PFSK-1 (cell line): ENCODE measurements at regions not wholly inside any gene's neighbourhood (a gene's known extent, or its start where the extent isn't known, plus 50 kb on each side); places are given as distances from the start of the nearest gene placed in this dataset.

Experiments
- FOXP2 ChIP-seq: optimal IDR thresholded peaks from 2 replicates; pipeline ENCODE3; 2011; ENCODE audit warnings: borderline replicate concordance, control low read depth, inconsistent platforms; ENCODE audit not compliant: insufficient read depth; ENCODE audit errors: extremely low read length, extremely low read depth
- POLR2AphosphoS5 ChIP-seq: IDR thresholded peaks from 2 replicates; pipeline ENCODE4 v1.6.1; 2012; ENCODE audit warnings: low read depth, mild to moderate bottlenecking, control low read depth, low read length, moderate library complexity
- REST ChIP-seq, 2 experiments: IDR thresholded peaks; 2 replicates each; pipeline versions ENCODE4 v1.6.1 to v1.8.0; 2011 to 2012; ENCODE audit warnings: low read depth in 2 of 2, low read length in 2 of 2, control low read depth in 1 of 2, inconsistent platforms in 1 of 2, mild to moderate bottlenecking in 1 of 2, moderate library complexity in 1 of 2; ENCODE audit not compliant: insufficient read depth in 1 of 2
- SIN3A ChIP-seq: IDR thresholded peaks from 2 replicates; pipeline ENCODE4 v1.6.1; 2012; ENCODE audit warnings: mild to moderate bottlenecking, low read length, moderate library complexity, borderline replicate concordance; ENCODE audit not compliant: insufficient read depth
- TAF1 ChIP-seq: IDR thresholded peaks from 2 replicates; pipeline ENCODE4 v1.6.1; 2012; ENCODE audit warnings: low read length, control low read depth, borderline replicate concordance; ENCODE audit not compliant: insufficient read depth

- no peak for TF ChIP-seq POLR2AphosphoS5
Measured at GRCh38 chr21:27315373-27315772, 348.5 kb upstream of the ADAMTS5 start.

- TF ChIP-seq REST (IDR thresholded peaks at IDR 0.05; ENCODE audit: insufficient read depth in 1 of 2, low read depth in 2 of 2, low read length in 2 of 2): no peak
- no peak for TF ChIP-seq POLR2AphosphoS5
- TF ChIP-seq SIN3A: no peak
- no peak for TF ChIP-seq TAF1
- no peak for TF ChIP-seq FOXP2
Measured at GRCh38 chr21:27314131-27314530, 347.2 kb upstream of the ADAMTS5 start.

DNA sequence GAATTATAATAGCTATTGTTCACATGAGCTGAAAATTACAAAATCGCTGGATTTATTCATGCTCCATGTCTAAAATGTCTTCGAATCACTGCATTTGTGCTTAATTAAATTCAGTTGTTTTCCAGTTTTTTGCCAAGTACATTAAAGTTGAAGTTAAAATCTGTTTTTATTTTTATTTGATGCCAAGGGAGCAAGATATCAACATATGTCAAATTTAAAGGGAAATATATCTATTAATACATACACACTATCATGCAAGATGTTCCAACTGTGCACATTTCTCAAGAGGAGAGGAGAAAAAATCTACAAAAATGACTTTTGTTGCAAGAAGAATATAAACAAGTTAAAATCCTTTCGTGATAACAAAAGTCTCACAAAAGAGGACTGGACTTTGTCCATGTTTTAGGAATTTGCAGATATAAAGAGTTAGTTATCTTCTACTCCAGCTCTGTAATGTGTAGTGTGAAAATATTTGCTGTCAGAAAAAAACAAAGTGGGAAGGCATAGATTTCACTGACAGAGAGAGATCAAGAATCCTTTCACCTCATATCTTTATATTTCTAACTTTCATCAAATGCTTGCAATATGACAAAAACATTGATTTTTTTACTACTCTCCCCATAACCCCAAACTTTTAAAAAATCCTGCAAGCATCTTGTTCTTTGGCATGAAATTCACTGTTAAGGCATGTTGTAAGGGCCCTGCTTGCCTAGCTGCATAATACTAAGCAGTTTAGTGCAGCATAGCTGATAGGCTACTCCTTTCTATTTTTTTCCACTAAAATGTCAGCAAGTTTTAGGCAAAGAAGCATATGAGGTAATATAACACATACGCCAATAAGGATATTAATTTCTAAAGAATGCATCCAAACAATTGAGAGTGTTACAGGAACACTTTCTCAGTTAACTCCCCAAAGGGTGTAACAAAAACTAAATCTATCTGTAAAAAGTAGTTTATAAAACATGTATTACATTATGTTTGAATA, 340.2 kb upstream of the ADAMTS5 start:
- no peak for TF ChIP-seq POLR2AphosphoS5
- TF ChIP-seq TAF1: no peak
- no peak for TF ChIP-seq FOXP2
- TF ChIP-seq SIN3A: no peak

GRCh38 chr21:27306206-27306605, 339.3 kb upstream of the ADAMTS5 start:
- no peak for TF ChIP-seq SIN3A
- no peak for TF ChIP-seq FOXP2
- TF ChIP-seq POLR2AphosphoS5: no peak
- TF ChIP-seq TAF1: no peak
- no peak for TF ChIP-seq REST (IDR thresholded peaks at IDR 0.05; ENCODE audit: insufficient read depth in 1 of 2, low read depth in 2 of 2, low read length in 2 of 2)

GRCh38 chr21:27301220-27301619, 334.3 kb upstream of the ADAMTS5 start:
- TF ChIP-seq TAF1 (no peak), SIN3A (no peak), FOXP2 (no peak), POLR2AphosphoS5 (no peak), REST (IDR thresholded peaks at IDR 0.05; ENCODE audit: insufficient read depth in 1 of 2, low read depth in 2 of 2, low read length in 2 of 2) (no peak)

DNA sequence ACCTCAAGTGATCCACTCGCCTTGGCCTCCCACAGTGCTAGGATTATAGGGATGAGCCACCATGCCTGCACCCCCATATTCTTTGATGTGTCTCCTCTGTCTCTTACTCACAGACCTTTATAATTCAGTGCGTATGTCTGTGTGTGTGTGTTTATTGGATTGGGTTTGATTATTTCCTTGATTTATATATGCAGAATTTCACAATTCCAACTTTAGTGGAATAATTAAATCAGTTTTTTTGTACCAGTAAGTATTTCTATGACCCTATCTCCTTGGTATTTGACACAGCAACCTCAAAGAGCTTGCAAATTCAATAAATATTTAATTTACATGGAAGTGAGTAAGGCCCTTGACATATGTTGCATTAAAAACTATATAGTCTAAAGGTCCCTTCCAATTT, 333.9 kb upstream of the ADAMTS5 start:
- no peak for TF ChIP-seq FOXP2
- TF ChIP-seq POLR2AphosphoS5: no peak
- TF ChIP-seq REST (IDR thresholded peaks at IDR 0.05; ENCODE audit: insufficient read depth in 1 of 2, low read depth in 2 of 2, low read length in 2 of 2): no peak
- no peak for TF ChIP-seq SIN3A
- TF ChIP-seq TAF1: no peak
